Stomach (tissue), 8 donors: ENCODE measurements at regions not wholly inside any gene's neighbourhood (a gene's known extent, or its start where the extent isn't known, plus 50 kb on each side); places are given as distances from the start of the nearest gene placed in this dataset.

Source experiments
- DNase-seq, 2 donors: peaks; one replicate each; pipeline versions ENCODE4 v3.0.0 to v3.0.0-alpha.2; 2013 to 2019
- H3K27ac ChIP-seq, 5 donors: fragments of 200-600 bp in 4 of 5; sonication (generic) in 4 of 5; one replicate each; pipeline ENCODE4 v1.5.1; 2013 to 2019; ENCODE audit warnings: mild to moderate bottlenecking in 1 of 5, moderate library complexity in 1 of 5
- H3K27me3 ChIP-seq, 3 donors: fragments of 200-600 bp; sonication (generic); one replicate each; pipeline ENCODE4 v1.5.1; 2017 to 2019; ENCODE audit warnings: mixed run types in 1 of 3
- H3K36me3 ChIP-seq, 4 donors: fragments of 200-600 bp; sonication (generic); 1 replicate in 3 of 4; 2 replicates in 1 of 4; pipeline ENCODE4 v1.5.1; 2016 to 2019
- H3K4me1 ChIP-seq, 4 donors: fragments of 200-600 bp; sonication (generic); one replicate each; pipeline ENCODE4 v1.5.1; 2016 to 2019
- H3K4me3 ChIP-seq, 4 donors: fragments of 200-600 bp; sonication (generic) in 3 of 4; one replicate each; pipeline ENCODE4 v1.5.1; 2016 to 2019; ENCODE audit warnings: mild to moderate bottlenecking in 1 of 4
- H3K9me3 ChIP-seq, 4 donors: fragments of 200-600 bp; sonication (generic); one replicate each; pipeline ENCODE4 v1.5.1; 2016 to 2019
- CTCF ChIP-seq, 7 experiments: fragments of 450-650 bp in 4 of 7; fragments of 200-600 bp in 3 of 7; sonication (generic) in 3 of 7; IDR thresholded peaks; one replicate each; pipeline ENCODE4 v1.5.1; 2016 to 2019; ENCODE audit warnings: antibody characterized with exemption in 7 of 7, control low read depth in 2 of 7, mild to moderate bottlenecking in 1 of 7
- EP300 ChIP-seq: sonication (generic); formaldehyde crosslinking; IDR thresholded peaks from one replicate; pipeline ENCODE4 v1.6.1; 2017; ENCODE audit warnings: antibody characterized with exemption
- POLR2A ChIP-seq, 4 donors: fragments of 450-650 bp; IDR thresholded peaks; one replicate each; pipeline ENCODE4 v1.6.1; 2016; ENCODE audit warnings: antibody characterized with exemption in 4 of 4, control low read depth in 2 of 4, mild to moderate bottlenecking in 1 of 4, moderate library complexity in 1 of 4
- POLR2AphosphoS5 ChIP-seq, 3 donors: sonication (generic); formaldehyde crosslinking; IDR thresholded peaks; one replicate each; pipeline ENCODE4 v1.6.1; 2016; ENCODE audit warnings: antibody characterized with exemption in 3 of 3
- WGBS, 5 donors: extraction: QIAGEN DNeasy Blood & Tissue Kit in 3 of 5; methylation state at CpG; one replicate each; pipeline versions ENCODE4 v1.1.5 to v1.1.7; 2013 to 2018; 5-methylcytosine and 5-hydroxymethylcytosine counted together
- intact Hi-C: fragments of 100-400 bp; cut with DNase I; formaldehyde crosslinking; loops from one replicate; pipeline ENCODE4 v1.15.1; 2023; ENCODE audit warnings: low total_unique reads
- donor health status: healthy with polysubstance abuse.
- donor health status: Bipolar disorder and iron deficiency.
- donor health status: healthy.

- Histone ChIP-seq H3K36me3 (no peaks in the 10 kb centered on the region), H3K27ac (no peak overlapping the region), H3K27me3 (peaks cover 0 to 38% (median 0%) of the 10 kb centered on the region in 3 donors), H3K4me3 (no peak overlapping the region), H3K4me1 (peaks cover 0 to 4% (median 0%) of the 10 kb centered on the region in 4 donors), H3K9me3 (no peaks in the 10 kb centered on the region)
- TF ChIP-seq POLR2AphosphoS5 (IDR thresholded peaks at IDR 0.05) (no peak), POLR2A (IDR thresholded peaks at IDR 0.05) (no peak)
- WGBS, 5 donors = 90 to 96% (median 91%) methylated on average over 16 of the region's 16 CpGs
- intact Hi-C loops = no loop called here
- no peak for DNase-seq
Measured at GRCh38 chr1:2918441-2918840, 102.8 kb upstream of the ACTRT2 start.

GRCh38 chr1:2919841-2920240 lies 101.4 kb upstream of the ACTRT2 start:
- no peak overlapping the region for H3K4me3 ChIP-seq
- no peaks in the 10 kb centered on the region for H3K9me3 ChIP-seq
- DNase-seq = no peak
- WGBS, 5 donors = 90 to 95% (median 94%) methylated on average over 14 to 17 of the region's 17 CpGs
- H3K36me3 ChIP-seq = no peaks in the 10 kb centered on the region
- H3K27ac ChIP-seq = no peak overlapping the region
- intact Hi-C loops = no loop called here
- no peak for TF ChIP-seq POLR2A (IDR thresholded peaks at IDR 0.05)
- no peak for TF ChIP-seq POLR2AphosphoS5 (IDR thresholded peaks at IDR 0.05)
- no peak for TF ChIP-seq CTCF (IDR thresholded peaks at IDR 0.05)
- no peak for TF ChIP-seq EP300
- H3K4me1 ChIP-seq = peaks cover 0 to 4% (median 0%) of the 10 kb centered on the region in 4 donors
- H3K27me3 ChIP-seq = peaks cover 0 to 52% (median 0%) of the 10 kb centered on the region in 3 donors

GRCh38 chr1:2920421-2921015 lies 100.7 kb upstream of the ACTRT2 start:
- no peak for DNase-seq
- no peaks in the 10 kb centered on the region for H3K9me3 ChIP-seq
- no peaks in the 10 kb centered on the region for H3K36me3 ChIP-seq
- peaks cover 0 to 59% (median 0%) of the 10 kb centered on the region in 3 donors for H3K27me3 ChIP-seq
- H3K27ac ChIP-seq = no peak overlapping the region
- intact Hi-C loops = no loop called here
- H3K4me1 ChIP-seq = peaks cover 0 to 4% (median 0%) of the 10 kb centered on the region in 4 donors
- whole genome bisulfite sequencing, 5 donors = 88 to 89% (median 89%) methylated on average over 11 to 14 of the region's 14 CpGs; no CpG with 5 or more reads in 1 of the 5 donors
- no peak overlapping the region for H3K4me3 ChIP-seq
- TF ChIP-seq POLR2A (IDR thresholded peaks at IDR 0.05) (no peak), EP300 (no peak), POLR2AphosphoS5 (IDR thresholded peaks at IDR 0.05) (no peak), CTCF (IDR thresholded peaks at IDR 0.05) (no peak)

GRCh38 chr1:2921970-2922686 lies 99.1 kb upstream of the ACTRT2 start:
- intact Hi-C loops = no loop called here
- 30 to 54% (median 42%) methylated on average over 15 to 27 of the region's 27 CpGs for WGBS, 5 donors
- no peaks in the 10 kb centered on the region for H3K9me3 ChIP-seq
- H3K27me3 ChIP-seq = peaks cover 0 to 70% (median 0%) of the 10 kb centered on the region in 3 donors
- TF ChIP-seq POLR2AphosphoS5 (IDR thresholded peaks at IDR 0.05) (no peak), CTCF (IDR thresholded peaks at IDR 0.05) (peak in 5 of 7 experiments; percentile 20 to 72 (median 66)), POLR2A (IDR thresholded peaks at IDR 0.05) (no peak), EP300 (no peak)
- peaks cover 0 to 4% (median 0%) of the 10 kb centered on the region in 4 donors for H3K4me1 ChIP-seq
- H3K4me3 ChIP-seq = no peak overlapping the region
- H3K36me3 ChIP-seq = no peaks in the 10 kb centered on the region
- peak in 1 of 2 donors; percentile 15 for DNase-seq
- H3K27ac ChIP-seq = no peak overlapping the region
